ENCODE measurements at regions not wholly inside any gene's neighbourhood (a gene's known extent, or its start where the extent isn't known, plus 50 kb on each side); places are given as distances from the start of the nearest gene placed in this dataset.
A peak's percentile ranks its signal among the peaks of the same experiment; 100 is the strongest.

DNA sequence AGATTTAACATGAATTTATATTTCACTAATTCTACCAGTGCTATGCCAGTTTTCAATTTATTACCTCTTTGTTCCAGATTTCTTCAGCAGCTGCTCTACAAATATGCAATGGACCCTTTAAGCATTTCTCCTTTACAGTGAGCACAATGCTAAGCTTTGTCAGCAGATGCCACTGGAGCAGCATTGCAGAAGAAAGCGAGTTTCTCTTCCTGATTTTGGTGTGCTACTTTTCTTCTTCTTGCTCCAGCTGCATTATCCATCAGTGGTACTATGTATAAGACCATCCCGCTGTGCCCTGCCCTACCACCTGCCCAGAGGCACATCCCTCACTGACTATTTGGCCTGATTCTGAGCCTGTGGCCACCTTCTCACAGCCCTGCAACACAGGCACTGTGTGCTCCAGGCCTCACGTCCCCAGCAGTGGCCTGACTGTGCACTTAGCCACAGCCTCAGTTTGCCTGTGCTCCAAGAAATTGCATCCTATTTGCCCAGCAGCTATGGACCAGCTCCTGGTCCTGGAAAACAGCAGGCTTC, 84.1 kb downstream of the TNFAIP3 start:
- TF ChIP-seq ZNF175 (CRISPR knock-in tag; IDR thresholded peaks at IDR 0.05; ENCODE audit: low read depth) (no peak), ZZZ3 (IDR thresholded peaks at IDR 0.05) (no peak), ZNF3 (CRISPR knock-in tag; IDR thresholded peaks at IDR 0.05) (no peak), NR3C1 (CRISPR knock-in tag; IDR thresholded peaks at IDR 0.05) (no peak), SP1 (CRISPR knock-in tag; IDR thresholded peaks at IDR 0.05) (no peak), SMARCB1 (IDR thresholded peaks at IDR 0.05; ENCODE audit: insufficient read length, low read depth) (no peak), HDAC2 (IDR thresholded peaks at IDR 0.05) (no peak), FOS (IDR thresholded peaks at IDR 0.05; ENCODE audit: extremely low read depth, insufficient read length) (no peak)
- TF ChIP-seq, protein P1, sequence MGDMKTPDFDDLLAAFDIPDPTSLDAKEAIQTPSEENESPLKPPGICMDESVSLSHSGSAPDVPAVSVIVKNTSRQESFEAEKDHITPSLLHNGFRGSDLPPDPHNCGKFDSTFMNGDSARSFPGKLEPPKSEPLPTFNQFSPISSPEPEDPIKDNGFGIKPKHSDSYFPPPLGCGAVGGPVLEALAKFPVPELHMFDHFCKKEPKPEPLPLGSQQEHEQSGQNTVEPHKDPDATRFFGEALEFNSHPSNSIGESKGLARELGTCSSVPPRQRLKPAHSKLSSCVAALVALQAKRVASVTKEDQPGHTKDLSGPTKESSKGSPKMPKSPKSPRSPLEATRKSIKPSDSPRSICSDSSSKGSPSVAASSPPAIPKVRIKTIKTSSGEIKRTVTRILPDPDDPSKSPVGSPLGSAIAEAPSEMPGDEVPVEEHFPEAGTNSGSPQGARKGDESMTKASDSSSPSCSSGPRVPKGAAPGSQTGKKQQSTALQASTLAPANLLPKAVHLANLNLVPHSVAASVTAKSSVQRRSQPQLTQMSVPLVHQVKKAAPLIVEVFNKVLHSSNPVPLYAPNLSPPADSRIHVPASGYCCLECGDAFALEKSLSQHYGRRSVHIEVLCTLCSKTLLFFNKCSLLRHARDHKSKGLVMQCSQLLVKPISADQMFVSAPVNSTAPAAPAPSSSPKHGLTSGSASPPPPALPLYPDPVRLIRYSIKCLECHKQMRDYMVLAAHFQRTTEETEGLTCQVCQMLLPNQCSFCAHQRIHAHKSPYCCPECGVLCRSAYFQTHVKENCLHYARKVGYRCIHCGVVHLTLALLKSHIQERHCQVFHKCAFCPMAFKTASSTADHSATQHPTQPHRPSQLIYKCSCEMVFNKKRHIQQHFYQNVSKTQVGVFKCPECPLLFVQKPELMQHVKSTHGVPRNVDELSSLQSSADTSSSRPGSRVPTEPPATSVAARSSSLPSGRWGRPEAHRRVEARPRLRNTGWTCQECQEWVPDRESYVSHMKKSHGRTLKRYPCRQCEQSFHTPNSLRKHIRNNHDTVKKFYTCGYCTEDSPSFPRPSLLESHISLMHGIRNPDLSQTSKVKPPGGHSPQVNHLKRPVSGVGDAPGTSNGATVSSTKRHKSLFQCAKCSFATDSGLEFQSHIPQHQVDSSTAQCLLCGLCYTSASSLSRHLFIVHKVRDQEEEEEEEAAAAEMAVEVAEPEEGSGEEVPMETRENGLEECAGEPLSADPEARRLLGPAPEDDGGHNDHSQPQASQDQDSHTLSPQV (IDR thresholded peaks at IDR 0.05) = no peak
- TF ChIP-seq, protein P2, sequence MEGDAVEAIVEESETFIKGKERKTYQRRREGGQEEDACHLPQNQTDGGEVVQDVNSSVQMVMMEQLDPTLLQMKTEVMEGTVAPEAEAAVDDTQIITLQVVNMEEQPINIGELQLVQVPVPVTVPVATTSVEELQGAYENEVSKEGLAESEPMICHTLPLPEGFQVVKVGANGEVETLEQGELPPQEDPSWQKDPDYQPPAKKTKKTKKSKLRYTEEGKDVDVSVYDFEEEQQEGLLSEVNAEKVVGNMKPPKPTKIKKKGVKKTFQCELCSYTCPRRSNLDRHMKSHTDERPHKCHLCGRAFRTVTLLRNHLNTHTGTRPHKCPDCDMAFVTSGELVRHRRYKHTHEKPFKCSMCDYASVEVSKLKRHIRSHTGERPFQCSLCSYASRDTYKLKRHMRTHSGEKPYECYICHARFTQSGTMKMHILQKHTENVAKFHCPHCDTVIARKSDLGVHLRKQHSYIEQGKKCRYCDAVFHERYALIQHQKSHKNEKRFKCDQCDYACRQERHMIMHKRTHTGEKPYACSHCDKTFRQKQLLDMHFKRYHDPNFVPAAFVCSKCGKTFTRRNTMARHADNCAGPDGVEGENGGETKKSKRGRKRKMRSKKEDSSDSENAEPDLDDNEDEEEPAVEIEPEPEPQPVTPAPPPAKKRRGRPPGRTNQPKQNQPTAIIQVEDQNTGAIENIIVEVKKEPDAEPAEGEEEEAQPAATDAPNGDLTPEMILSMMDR (IDR thresholded peaks at IDR 0.05 in 2 of 3, conservative IDR thresholded peaks at IDR 0.05 in 1 of 3; ENCODE audit: insufficient read depth in 2 of 3, low read depth in 1 of 3, low read length in 3 of 3) = peak in 2 of 3 experiments; percentile 13 to 15; a peak in 1 of 6 replicates
- TF ChIP-seq, protein P3, sequence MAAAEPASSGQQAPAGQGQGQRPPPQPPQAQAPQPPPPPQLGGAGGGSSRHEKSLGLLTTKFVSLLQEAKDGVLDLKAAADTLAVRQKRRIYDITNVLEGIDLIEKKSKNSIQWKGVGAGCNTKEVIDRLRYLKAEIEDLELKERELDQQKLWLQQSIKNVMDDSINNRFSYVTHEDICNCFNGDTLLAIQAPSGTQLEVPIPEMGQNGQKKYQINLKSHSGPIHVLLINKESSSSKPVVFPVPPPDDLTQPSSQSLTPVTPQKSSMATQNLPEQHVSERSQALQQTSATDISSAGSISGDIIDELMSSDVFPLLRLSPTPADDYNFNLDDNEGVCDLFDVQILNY (CRISPR knock-in tag; IDR thresholded peaks at IDR 0.05) = no peak

Data from K562 (cell line).